B cell (primary cell): ENCODE measurements at regions not wholly inside any gene's neighbourhood (a gene's known extent, or its start where the extent isn't known, plus 50 kb on each side); places are given as distances from the start of the nearest gene placed in this dataset.

Source experiments
- EZH2 ChIP-seq: IDR thresholded peaks from 2 replicates; pipeline ENCODE4 v1.6.1; 2012; ENCODE audit warnings: borderline replicate concordance, low read depth, mild to moderate bottlenecking, moderate library complexity, low read length; ENCODE audit not compliant: insufficient read depth, poor library complexity, severe bottlenecking
- TF ChIP-seq, protein P1 (sequence below): fragments of 200-600 bp; IDR thresholded peaks from one replicate; pipeline ENCODE4 v1.8.0; 2022; ENCODE audit warnings: antibody characterized with exemption, mild to moderate bottlenecking

GRCh38 chr18:75775121-75775520 lies 347.6 kb upstream of the SMIM21 start:
- TF ChIP-seq, protein P1, sequence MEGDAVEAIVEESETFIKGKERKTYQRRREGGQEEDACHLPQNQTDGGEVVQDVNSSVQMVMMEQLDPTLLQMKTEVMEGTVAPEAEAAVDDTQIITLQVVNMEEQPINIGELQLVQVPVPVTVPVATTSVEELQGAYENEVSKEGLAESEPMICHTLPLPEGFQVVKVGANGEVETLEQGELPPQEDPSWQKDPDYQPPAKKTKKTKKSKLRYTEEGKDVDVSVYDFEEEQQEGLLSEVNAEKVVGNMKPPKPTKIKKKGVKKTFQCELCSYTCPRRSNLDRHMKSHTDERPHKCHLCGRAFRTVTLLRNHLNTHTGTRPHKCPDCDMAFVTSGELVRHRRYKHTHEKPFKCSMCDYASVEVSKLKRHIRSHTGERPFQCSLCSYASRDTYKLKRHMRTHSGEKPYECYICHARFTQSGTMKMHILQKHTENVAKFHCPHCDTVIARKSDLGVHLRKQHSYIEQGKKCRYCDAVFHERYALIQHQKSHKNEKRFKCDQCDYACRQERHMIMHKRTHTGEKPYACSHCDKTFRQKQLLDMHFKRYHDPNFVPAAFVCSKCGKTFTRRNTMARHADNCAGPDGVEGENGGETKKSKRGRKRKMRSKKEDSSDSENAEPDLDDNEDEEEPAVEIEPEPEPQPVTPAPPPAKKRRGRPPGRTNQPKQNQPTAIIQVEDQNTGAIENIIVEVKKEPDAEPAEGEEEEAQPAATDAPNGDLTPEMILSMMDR: no peak
- TF ChIP-seq EZH2: no peak
